HT1080 (cell line): ENCODE measurements at regions not wholly inside any gene's neighbourhood (a gene's known extent, or its start where the extent isn't known, plus 50 kb on each side); places are given as distances from the start of the nearest gene placed in this dataset.
"Not testable (repeated sequence)": the region's sequence is repeated elsewhere in the genome, so short reads cannot be mapped to it uniquely, and the experiment has no call there.

Experiments used
- DNase-seq: peaks from one replicate; pipeline ENCODE4 v3.0.0-alpha.2; 2015; ENCODE audit warnings: low read depth

GRCh38 chr1:30023339-30024022 is 699.9 kb downstream of the MATN1 start:
- DNase-seq: no peak

GRCh38 chr1:30014031-30014430 is 709.4 kb downstream of the MATN1 start:
- DNase-seq: no peak

GRCh38 chr1:30012455-30013440 is 710.6 kb downstream of the MATN1 start:
- no peak for DNase-seq

GRCh38 chr1:30011970-30012369 is 711.4 kb downstream of the MATN1 start:
- DNase-seq: no peak

- no peak for DNase-seq
Observed at GRCh38 chr1:30010506-30011106, 712.8 kb downstream of the MATN1 start.

GRCh38 chr1:30009720-30010119 is 713.7 kb downstream of the MATN1 start:
- DNase-seq: no peak

- peak; percentile 36 for DNase-seq
Observed at GRCh38 chr1:30008998-30009657, 714.3 kb downstream of the MATN1 start.

- no peak for DNase-seq
Observed at GRCh38 chr1:30008372-30008997, 714.9 kb downstream of the MATN1 start.

- no peak for DNase-seq
Observed at GRCh38 chr1:30005972-30006619, 717.3 kb downstream of the MATN1 start.

- no peak for DNase-seq
Observed at GRCh38 chr1:30001732-30002039, 721.7 kb downstream of the MATN1 start.

GRCh38 chr1:30001011-30001731 is 722.2 kb downstream of the MATN1 start:
- DNase-seq: no peak

GRCh38 chr1:30000266-30000665 is 723.1 kb downstream of the MATN1 start:
- no peak for DNase-seq

GRCh38 chr1:29999595-29999994 is 723.8 kb downstream of the MATN1 start:
- DNase-seq: no peak

- no peak for DNase-seq
Observed at GRCh38 chr1:29998686-29999085, 724.7 kb downstream of the MATN1 start.

GRCh38 chr1:29997818-29998217 is 725.6 kb downstream of the MATN1 start:
- not testable (repeated sequence) for DNase-seq

- no peak for DNase-seq
Observed at GRCh38 chr1:29993950-29994349, 729.4 kb downstream of the MATN1 start.

- no peak for DNase-seq
Observed at GRCh38 chr1:29991815-29992214, 731.6 kb downstream of the MATN1 start.

GRCh38 chr1:29991025-29991424 is 732.4 kb downstream of the MATN1 start:
- DNase-seq: no peak

GRCh38 chr1:29990304-29990703 is 733.1 kb downstream of the MATN1 start:
- DNase-seq: no peak

- no peak for DNase-seq
Observed at GRCh38 chr1:29986986-29987385, 736.4 kb downstream of the MATN1 start.
